Keratinocyte (primary cell): ENCODE measurements at regions not wholly inside any gene's neighbourhood (a gene's known extent, or its start where the extent isn't known, plus 50 kb on each side); places are given as distances from the start of the nearest gene placed in this dataset.

Experiments used
- EZH2 ChIP-seq: IDR thresholded peaks from one replicate; pipeline ENCODE4 v1.6.1; 2012; ENCODE audit warnings: inconsistent platforms, mild to moderate bottlenecking, low read length, moderate library complexity
- TF ChIP-seq, protein P1 (sequence below), 3 experiments: IDR thresholded peaks in 1 of 3; conservative IDR thresholded peaks in 1 of 3; optimal IDR thresholded peaks in 1 of 3; 2 replicates in 2 of 3; 3 replicates in 1 of 3; pipeline versions ENCODE3 to v1.5.1; 2011; ENCODE audit warnings: low read length in 3 of 3, mild to moderate bottlenecking in 3 of 3, moderate library complexity in 2 of 3, control low read depth in 1 of 3, inconsistent platforms in 1 of 3; ENCODE audit not compliant: insufficient read depth in 2 of 3; ENCODE audit errors: extremely low read depth in 1 of 3

GRCh38 chr6:150767161-150767560 lies 98.3 kb upstream of the MTHFD1L start:
- TF ChIP-seq, protein P1, sequence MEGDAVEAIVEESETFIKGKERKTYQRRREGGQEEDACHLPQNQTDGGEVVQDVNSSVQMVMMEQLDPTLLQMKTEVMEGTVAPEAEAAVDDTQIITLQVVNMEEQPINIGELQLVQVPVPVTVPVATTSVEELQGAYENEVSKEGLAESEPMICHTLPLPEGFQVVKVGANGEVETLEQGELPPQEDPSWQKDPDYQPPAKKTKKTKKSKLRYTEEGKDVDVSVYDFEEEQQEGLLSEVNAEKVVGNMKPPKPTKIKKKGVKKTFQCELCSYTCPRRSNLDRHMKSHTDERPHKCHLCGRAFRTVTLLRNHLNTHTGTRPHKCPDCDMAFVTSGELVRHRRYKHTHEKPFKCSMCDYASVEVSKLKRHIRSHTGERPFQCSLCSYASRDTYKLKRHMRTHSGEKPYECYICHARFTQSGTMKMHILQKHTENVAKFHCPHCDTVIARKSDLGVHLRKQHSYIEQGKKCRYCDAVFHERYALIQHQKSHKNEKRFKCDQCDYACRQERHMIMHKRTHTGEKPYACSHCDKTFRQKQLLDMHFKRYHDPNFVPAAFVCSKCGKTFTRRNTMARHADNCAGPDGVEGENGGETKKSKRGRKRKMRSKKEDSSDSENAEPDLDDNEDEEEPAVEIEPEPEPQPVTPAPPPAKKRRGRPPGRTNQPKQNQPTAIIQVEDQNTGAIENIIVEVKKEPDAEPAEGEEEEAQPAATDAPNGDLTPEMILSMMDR (optimal IDR thresholded peaks at IDR 0.05 in 1 of 3, IDR thresholded peaks at IDR 0.05 in 1 of 3, conservative IDR thresholded peaks at IDR 0.05 in 1 of 3; ENCODE audit: extremely low read depth in 1 of 3, insufficient read depth in 2 of 3, low read length in 3 of 3), result no peak
- TF ChIP-seq EZH2, result no peak
